CD4-positive, alpha-beta T cell treated with Interleukin-4 for 1 hour (primary cell): ENCODE measurements at regions not wholly inside any gene's neighbourhood (a gene's known extent, or its start where the extent isn't known, plus 50 kb on each side); places are given as distances from the start of the nearest gene placed in this dataset.

Source experiments
- DNase-seq, 2 donors: peaks; one replicate each; pipeline ENCODE4 v3.0.0-alpha.2; 2020 to 2022

- no peak for DNase-seq
Measured at GRCh38 chr6:90928051-90928450, 341.2 kb upstream of the MAP3K7 start.

DNA sequence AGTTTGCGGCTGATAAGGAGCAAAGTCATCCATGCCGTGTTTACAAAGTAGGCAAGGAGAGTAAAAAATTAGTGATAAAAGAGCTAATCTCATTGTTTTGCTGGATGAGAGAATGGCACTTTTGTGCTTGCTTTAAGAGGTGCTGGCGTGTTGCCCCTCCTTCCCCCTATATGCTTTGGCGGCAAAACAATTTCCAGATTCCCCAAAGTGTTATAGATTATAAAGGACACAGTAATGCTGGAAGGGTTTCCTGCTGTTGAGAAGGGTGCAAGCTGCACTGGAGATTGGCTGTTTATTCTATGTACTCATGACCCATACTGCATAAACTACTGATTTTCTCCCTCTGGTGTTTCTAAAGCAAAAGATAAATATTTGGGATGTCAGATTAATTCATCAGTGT is 338.9 kb upstream of the MAP3K7 start:
- DNase-seq, result no peak

- no peak for DNase-seq
Measured at GRCh38 chr6:90922325-90922724, 335.5 kb upstream of the MAP3K7 start.

GRCh38 chr6:90918361-90918760 is 331.5 kb upstream of the MAP3K7 start:
- DNase-seq, result no peak

- no peak for DNase-seq
Measured at GRCh38 chr6:90917376-90917775, 330.5 kb upstream of the MAP3K7 start.

- no peak for DNase-seq
Measured at GRCh38 chr6:90916968-90917367, 330.1 kb upstream of the MAP3K7 start.

DNA sequence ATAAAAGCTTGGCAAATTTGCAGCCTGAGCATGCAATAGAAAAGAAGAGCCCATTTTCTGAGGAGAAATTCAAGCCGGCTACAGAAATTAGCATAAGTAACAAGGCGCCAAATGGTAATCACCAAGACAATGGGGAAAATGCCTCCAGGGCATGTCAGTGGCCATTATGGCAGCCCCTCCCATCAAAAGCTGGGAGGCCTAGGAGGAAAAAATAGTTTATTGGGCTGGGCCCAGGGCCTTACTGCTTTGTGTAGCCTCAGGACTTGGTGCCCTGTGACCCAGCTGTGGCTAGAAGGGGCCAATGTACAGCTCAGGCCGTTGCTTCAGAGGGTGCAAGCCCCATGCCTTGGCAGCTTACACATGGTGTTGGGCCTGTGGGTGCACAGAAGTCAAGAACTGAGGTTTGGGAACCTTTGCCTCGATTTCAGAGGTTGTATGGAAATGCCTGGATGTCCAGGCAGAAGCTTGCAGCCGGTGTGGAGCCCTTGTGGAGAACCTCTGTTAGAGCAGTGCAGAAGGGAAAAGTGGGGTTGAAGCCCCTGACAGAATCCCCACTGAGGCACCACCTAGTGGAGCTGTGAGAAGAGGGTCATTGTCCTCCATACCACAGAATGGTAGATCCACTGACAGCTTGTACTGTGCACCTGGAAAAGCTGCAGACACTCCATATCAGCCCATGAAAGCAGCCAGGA is 328.5 kb upstream of the MAP3K7 start:
- no peak for DNase-seq

- no peak for DNase-seq
Measured at GRCh38 chr6:90914312-90914711, 327.4 kb upstream of the MAP3K7 start.

- no peak for DNase-seq
Measured at GRCh38 chr6:90913266-90913960, 326.5 kb upstream of the MAP3K7 start.

- DNase-seq, result no peak
Measured at GRCh38 chr6:90911642-90912041, 324.8 kb upstream of the MAP3K7 start.

- no peak for DNase-seq
Measured at GRCh38 chr6:90910893-90911292, 324.0 kb upstream of the MAP3K7 start.

- no peak for DNase-seq
Measured at GRCh38 chr6:90907931-90908655, 321.2 kb upstream of the MAP3K7 start.

DNA sequence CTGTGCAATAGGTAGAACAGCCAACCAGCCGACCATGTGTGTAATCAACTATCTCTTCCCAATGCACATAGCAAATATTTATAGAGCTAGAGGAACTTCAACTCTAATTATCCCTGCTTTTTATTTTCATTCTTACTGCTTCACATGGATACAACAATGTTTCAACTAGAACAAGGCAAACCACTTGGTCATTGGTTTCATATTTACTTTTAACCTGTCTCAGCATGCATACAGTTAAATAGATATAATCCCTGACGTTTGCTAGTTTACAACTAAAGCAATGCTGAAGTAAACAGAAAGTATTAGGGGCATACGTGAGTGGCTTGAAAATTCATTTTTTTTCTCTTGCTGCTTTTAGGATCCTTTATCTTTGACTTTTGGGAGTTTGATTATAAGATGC is 318.5 kb upstream of the MAP3K7 start:
- no peak for DNase-seq

DNA sequence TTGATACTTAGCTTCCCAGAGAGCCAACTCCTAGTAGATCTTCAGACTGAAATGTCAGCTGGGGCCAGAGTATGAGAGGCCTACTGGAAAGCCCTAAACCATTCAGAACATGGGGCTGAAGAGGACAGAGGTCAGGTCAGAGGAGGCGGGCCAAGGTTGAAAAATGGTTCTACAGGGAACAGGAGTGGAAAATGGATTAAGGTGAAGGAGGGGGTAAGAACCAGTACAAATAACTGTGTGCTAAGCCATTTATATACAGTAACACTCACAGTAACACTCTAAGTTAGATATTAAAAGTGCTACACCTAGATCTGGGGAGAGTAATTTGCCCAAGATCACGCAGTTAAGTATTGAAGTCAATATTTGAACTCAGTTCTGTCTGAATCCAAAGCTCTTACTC is 313.2 kb upstream of the MAP3K7 start:
- DNase-seq, result no peak

- no peak for DNase-seq
Measured at GRCh38 chr6:90898763-90899162, 311.9 kb upstream of the MAP3K7 start.

DNA sequence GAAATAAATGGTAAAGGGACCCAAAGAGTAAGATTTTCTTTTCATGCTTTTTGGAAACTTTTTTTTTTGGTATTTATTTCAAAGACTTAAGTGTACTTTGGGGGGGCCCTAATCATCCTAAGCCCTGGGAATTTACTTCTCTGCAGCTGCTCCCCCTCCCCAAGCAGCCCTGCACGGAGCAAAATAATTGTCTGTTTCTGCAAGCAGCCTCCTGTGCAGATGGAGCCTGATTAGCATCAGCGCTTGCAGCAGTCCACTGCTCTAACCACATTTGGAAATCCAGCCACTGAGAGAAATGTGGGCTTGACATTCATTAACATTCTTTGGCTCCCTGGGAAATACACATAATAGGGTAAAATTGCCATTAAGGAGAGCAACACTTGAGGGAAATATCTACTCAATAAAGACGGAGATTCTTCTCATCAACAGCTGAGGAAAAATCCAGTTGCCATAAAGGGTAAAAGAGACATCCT is 309.2 kb upstream of the MAP3K7 start:
- no peak for DNase-seq

- no peak for DNase-seq
Measured at GRCh38 chr6:90895299-90896074, 308.6 kb upstream of the MAP3K7 start.

- no peak for DNase-seq
Measured at GRCh38 chr6:90894285-90895130, 307.6 kb upstream of the MAP3K7 start.

- DNase-seq, result no peak
Measured at GRCh38 chr6:90893400-90893799, 306.5 kb upstream of the MAP3K7 start.

DNA sequence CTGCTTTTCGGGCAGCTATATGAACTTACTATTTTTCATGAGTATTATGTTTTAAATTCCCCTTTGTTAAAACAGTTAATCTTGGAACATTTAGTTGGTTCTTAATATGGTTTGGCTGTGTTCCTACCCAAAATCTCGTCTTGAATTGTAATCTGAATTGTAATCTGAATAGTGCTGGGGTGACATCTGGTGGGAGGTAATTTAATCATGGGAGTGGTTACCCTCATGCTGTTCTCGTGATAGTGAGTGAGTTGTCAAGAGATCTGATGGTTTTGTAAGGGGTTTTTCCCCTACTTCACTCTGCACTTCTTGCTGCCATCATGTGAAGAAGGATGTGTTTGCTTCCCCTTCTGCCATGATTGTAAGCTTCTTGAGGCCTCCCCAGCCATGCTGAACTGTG is 305.4 kb upstream of the MAP3K7 start:
- no peak for DNase-seq

GRCh38 chr6:90891355-90891754 is 304.5 kb upstream of the MAP3K7 start:
- no peak for DNase-seq

- no peak for DNase-seq
Measured at GRCh38 chr6:90890683-90891330, 303.9 kb upstream of the MAP3K7 start.
